ENCODE measurements at regions not wholly inside any gene's neighbourhood (a gene's known extent, or its start where the extent isn't known, plus 50 kb on each side); places are given as distances from the start of the nearest gene placed in this dataset.

DNA sequence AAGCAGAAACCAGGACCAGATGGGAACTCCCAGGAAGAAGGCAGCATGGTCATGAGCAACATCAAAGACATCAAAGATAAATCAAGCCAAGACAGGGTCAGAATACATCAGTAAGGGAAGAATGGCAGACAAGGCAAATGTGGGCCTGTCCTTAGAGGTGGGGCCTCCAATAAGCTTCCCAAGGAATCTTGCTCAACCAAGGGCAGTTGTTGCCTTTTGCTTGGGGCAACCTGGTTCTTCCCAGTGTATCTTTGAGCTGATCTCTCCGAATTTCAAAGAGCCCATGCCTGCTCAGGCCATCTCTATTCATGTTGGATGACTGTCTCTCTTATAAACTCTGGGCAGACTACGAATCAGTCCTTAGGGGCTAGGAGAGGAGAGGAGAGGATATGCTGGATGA lies 68.4 kb upstream of the HABP2 start:
- no peak overlapping the region for H3K27ac ChIP-seq (ENCODE audit: low read length)
- H3K36me3 ChIP-seq (ENCODE audit: insufficient read depth, low read length): no peaks in the 10 kb centered on the region
- H3K79me2 ChIP-seq (ENCODE audit: insufficient read depth, low read length): no peaks in the 10 kb centered on the region
- H3K4me3 ChIP-seq (ENCODE audit: low read depth in 1 of 2, low read length in 2 of 2): no peak overlapping the region
- no peak overlapping the region for H3K9ac ChIP-seq (ENCODE audit: low read depth, low read length)
- no peaks in the 10 kb centered on the region for H3K4me1 ChIP-seq (ENCODE audit: insufficient read depth, low read length)
- DNase-seq (no peak), ATAC-seq (ENCODE audit: insufficient read depth, low read depth) (no peak)
- H3K4me2 ChIP-seq (ENCODE audit: insufficient read depth, low read length): no peak overlapping the region
- H3K9me3 ChIP-seq (ENCODE audit: insufficient read depth, low read length, severe bottlenecking): peaks cover 13% of the 10 kb centered on the region
- TF ChIP-seq, protein P1, sequence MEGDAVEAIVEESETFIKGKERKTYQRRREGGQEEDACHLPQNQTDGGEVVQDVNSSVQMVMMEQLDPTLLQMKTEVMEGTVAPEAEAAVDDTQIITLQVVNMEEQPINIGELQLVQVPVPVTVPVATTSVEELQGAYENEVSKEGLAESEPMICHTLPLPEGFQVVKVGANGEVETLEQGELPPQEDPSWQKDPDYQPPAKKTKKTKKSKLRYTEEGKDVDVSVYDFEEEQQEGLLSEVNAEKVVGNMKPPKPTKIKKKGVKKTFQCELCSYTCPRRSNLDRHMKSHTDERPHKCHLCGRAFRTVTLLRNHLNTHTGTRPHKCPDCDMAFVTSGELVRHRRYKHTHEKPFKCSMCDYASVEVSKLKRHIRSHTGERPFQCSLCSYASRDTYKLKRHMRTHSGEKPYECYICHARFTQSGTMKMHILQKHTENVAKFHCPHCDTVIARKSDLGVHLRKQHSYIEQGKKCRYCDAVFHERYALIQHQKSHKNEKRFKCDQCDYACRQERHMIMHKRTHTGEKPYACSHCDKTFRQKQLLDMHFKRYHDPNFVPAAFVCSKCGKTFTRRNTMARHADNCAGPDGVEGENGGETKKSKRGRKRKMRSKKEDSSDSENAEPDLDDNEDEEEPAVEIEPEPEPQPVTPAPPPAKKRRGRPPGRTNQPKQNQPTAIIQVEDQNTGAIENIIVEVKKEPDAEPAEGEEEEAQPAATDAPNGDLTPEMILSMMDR (IDR thresholded peaks at IDR 0.05; ENCODE audit: borderline replicate concordance, extremely low read depth, low read length, poor library complexity, severe bottlenecking): no peak
- no peak for TF ChIP-seq EZH2 (IDR thresholded peaks at IDR 0.05; ENCODE audit: borderline replicate concordance, low read depth, low read length, severe bottlenecking)
- H4K20me1 ChIP-seq (ENCODE audit: insufficient read depth, low read length): no peaks in the 10 kb centered on the region
- peaks cover 5% of the 10 kb centered on the region for H3K27me3 ChIP-seq (ENCODE audit: insufficient read depth, low read length, poor library complexity)
- H2AFZ ChIP-seq (ENCODE audit: low read depth, low read length): no peak overlapping the region

DNA sequence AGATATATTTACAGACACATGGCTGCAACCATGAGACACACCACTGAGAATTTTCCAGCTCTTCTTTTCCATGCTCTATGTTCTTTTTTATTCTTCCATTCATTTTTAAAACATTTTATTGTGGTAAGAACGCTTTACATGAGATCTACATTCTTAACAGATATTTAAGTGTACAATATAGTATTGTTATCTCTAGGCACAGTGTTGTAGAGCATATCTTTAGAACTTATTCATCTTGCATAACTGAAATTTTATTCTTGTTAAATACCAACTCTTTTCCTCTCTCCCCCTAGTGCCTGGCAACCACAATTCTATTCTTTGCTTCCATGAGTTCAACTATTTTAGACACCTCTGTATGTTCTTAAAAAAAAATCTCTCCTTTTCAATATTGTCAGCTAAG lies 67.1 kb upstream of the HABP2 start:
- ATAC-seq (ENCODE audit: insufficient read depth, low read depth) (no peak), DNase-seq (no peak)
- Histone ChIP-seq H3K4me2 (ENCODE audit: insufficient read depth, low read length) (no peak overlapping the region), H2AFZ (ENCODE audit: low read depth, low read length) (no peak overlapping the region), H3K4me3 (ENCODE audit: low read depth in 1 of 2, low read length in 2 of 2) (no peak overlapping the region), H3K27me3 (ENCODE audit: insufficient read depth, low read length, poor library complexity) (peaks cover 5% of the 10 kb centered on the region), H3K36me3 (ENCODE audit: insufficient read depth, low read length) (no peaks in the 10 kb centered on the region), H3K9me3 (ENCODE audit: insufficient read depth, low read length, severe bottlenecking) (peaks cover under 1% of the 10 kb centered on the region), H3K27ac (ENCODE audit: low read length) (no peak overlapping the region), H3K9ac (ENCODE audit: low read depth, low read length) (no peak overlapping the region), H3K4me1 (ENCODE audit: insufficient read depth, low read length) (no peaks in the 10 kb centered on the region), H4K20me1 (ENCODE audit: insufficient read depth, low read length) (no peaks in the 10 kb centered on the region), H3K79me2 (ENCODE audit: insufficient read depth, low read length) (no peaks in the 10 kb centered on the region)
- no peak for TF ChIP-seq EZH2 (IDR thresholded peaks at IDR 0.05; ENCODE audit: borderline replicate concordance, low read depth, low read length, severe bottlenecking)
- TF ChIP-seq, protein P1 (IDR thresholded peaks at IDR 0.05; ENCODE audit: borderline replicate concordance, extremely low read depth, low read length, poor library complexity, severe bottlenecking): no peak

DNA sequence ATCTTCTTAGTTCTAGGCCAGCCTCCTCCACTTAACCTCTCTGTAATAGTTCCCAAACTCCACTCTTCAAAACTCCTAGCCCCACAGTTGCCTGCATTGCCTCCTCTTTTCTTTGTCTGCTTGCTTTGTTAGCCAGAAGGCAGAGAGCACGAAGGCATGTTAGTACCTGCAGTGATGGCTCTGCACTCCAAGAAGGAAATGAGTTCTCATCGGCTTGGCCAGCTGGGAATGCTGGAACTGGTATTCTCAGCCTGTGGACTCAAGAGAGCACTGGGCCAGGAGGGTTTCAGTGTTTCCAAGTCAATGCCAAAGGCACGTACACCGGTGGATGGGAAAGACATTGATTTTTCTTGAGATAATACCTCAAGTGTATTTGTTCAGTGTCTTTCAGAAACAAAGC lies 66.3 kb upstream of the HABP2 start:
- Histone ChIP-seq H3K4me2 (ENCODE audit: insufficient read depth, low read length) (no peak overlapping the region), H3K27me3 (ENCODE audit: insufficient read depth, low read length, poor library complexity) (peaks cover 10% of the 10 kb centered on the region), H3K4me1 (ENCODE audit: insufficient read depth, low read length) (no peaks in the 10 kb centered on the region), H3K9me3 (ENCODE audit: insufficient read depth, low read length, severe bottlenecking) (no peaks in the 10 kb centered on the region), H3K79me2 (ENCODE audit: insufficient read depth, low read length) (no peaks in the 10 kb centered on the region), H2AFZ (ENCODE audit: low read depth, low read length) (no peak overlapping the region), H4K20me1 (ENCODE audit: insufficient read depth, low read length) (no peaks in the 10 kb centered on the region), H3K27ac (ENCODE audit: low read length) (no peak overlapping the region), H3K36me3 (ENCODE audit: insufficient read depth, low read length) (no peaks in the 10 kb centered on the region), H3K4me3 (ENCODE audit: low read depth in 1 of 2, low read length in 2 of 2) (no peak overlapping the region), H3K9ac (ENCODE audit: low read depth, low read length) (no peak overlapping the region)
- ATAC-seq (ENCODE audit: insufficient read depth, low read depth) (no peak), DNase-seq (no peak)
- TF ChIP-seq, protein P1 (IDR thresholded peaks at IDR 0.05; ENCODE audit: borderline replicate concordance, extremely low read depth, low read length, poor library complexity, severe bottlenecking): no peak
- TF ChIP-seq EZH2 (IDR thresholded peaks at IDR 0.05; ENCODE audit: borderline replicate concordance, low read depth, low read length, severe bottlenecking): no peak

DNA sequence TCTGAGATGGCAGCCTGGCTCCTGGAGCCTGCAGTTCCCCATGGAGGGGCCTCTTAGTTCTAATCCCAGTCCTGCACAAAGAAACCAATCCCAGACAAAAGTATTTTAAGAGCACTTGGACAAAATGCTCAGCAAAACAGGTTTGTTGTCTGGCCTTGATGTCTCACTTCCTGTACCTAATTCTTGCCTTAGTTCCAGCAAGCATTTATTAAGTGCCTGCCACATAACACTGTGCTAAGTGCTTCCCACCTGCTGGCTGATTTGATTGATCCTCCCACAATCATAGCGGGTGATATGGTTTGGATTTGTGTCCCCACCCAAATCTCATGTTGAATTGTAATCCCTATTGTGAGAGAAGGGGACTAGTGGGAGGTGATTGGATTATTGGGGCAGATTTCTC lies 65.7 kb upstream of the HABP2 start:
- Histone ChIP-seq H4K20me1 (ENCODE audit: insufficient read depth, low read length) (no peaks in the 10 kb centered on the region), H3K9ac (ENCODE audit: low read depth, low read length) (no peak overlapping the region), H3K4me3 (ENCODE audit: low read depth in 1 of 2, low read length in 2 of 2) (no peak overlapping the region), H3K9me3 (ENCODE audit: insufficient read depth, low read length, severe bottlenecking) (no peaks in the 10 kb centered on the region), H3K79me2 (ENCODE audit: insufficient read depth, low read length) (no peaks in the 10 kb centered on the region), H3K4me2 (ENCODE audit: insufficient read depth, low read length) (no peak overlapping the region), H2AFZ (ENCODE audit: low read depth, low read length) (no peak overlapping the region), H3K36me3 (ENCODE audit: insufficient read depth, low read length) (no peaks in the 10 kb centered on the region), H3K27me3 (ENCODE audit: insufficient read depth, low read length, poor library complexity) (peaks cover 9% of the 10 kb centered on the region), H3K4me1 (ENCODE audit: insufficient read depth, low read length) (no peaks in the 10 kb centered on the region), H3K27ac (ENCODE audit: low read length) (no peak overlapping the region)
- DNase-seq (no peak), ATAC-seq (ENCODE audit: insufficient read depth, low read depth) (no peak)
- TF ChIP-seq, protein P1 (IDR thresholded peaks at IDR 0.05; ENCODE audit: borderline replicate concordance, extremely low read depth, low read length, poor library complexity, severe bottlenecking): no peak
- TF ChIP-seq EZH2 (IDR thresholded peaks at IDR 0.05; ENCODE audit: borderline replicate concordance, low read depth, low read length, severe bottlenecking): no peak
